ENCODE measurements at regions not wholly inside any gene's neighbourhood (a gene's known extent, or its start where the extent isn't known, plus 50 kb on each side); places are given as distances from the start of the nearest gene placed in this dataset.

DNA sequence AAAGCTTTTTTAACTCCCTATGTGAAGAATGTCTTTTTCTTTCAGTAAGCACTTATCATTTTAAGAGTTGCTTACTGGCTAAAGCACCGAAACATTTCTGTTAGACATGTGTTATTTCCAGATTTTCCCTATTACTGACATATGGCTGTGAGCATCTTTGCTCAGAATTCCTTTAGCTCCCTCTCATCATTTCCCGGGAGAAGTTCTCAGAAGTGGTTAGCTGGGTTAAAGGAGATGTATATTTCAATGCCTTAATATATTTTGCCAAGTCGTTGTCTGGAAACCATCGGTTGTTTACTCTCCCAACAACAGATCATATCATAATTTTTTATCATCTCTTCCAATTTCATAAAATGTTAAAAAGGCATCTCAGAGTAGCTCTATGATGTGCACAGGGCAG lies 396.5 kb downstream of the OCA2 start:
- no peak overlapping the region for H3K4me2 ChIP-seq (ENCODE audit: insufficient read depth, low read length)
- ChIA-PET CTCF (ENCODE audit: low intra/inter-chr PET ratio) (no interaction called here), POLR2A (no interaction called here)
- peaks cover 0 to 14% of the 10 kb centered on the region in 2 experiments; a peak in 4 of 5 replicates for H3K27me3 ChIP-seq (ENCODE audit: control insufficient read depth in 2 of 2, insufficient read depth in 2 of 2, low read length in 2 of 2)
- no peak for FAIRE-seq
- WGBS (ENCODE audit: insufficient coverage, low coverage, missing lambda C conversion rate) = 4% methylated on average over 4 of the region's 4 CpGs
- H4K20me1 ChIP-seq (replicated peaks; ENCODE audit: control insufficient read depth, insufficient read depth, low read length) = no peaks in the 10 kb centered on the region
- no peaks in the 10 kb centered on the region for H3K79me2 ChIP-seq (ENCODE audit: control insufficient read depth, insufficient read depth, low read length)
- no peaks in the 10 kb centered on the region for H3K9me1 ChIP-seq (ENCODE audit: control insufficient read depth, insufficient read depth, low read length)
- no peak for DNase-seq (ENCODE audit: extremely low read depth in 1 of 4, low spot score in 3 of 4)
- intact Hi-C loops (cut with micrococcal nuclease) = no loop called here
- no TSS peak for BruUV-seq (replicated peaks)
- TF ChIP-seq, protein P1, sequence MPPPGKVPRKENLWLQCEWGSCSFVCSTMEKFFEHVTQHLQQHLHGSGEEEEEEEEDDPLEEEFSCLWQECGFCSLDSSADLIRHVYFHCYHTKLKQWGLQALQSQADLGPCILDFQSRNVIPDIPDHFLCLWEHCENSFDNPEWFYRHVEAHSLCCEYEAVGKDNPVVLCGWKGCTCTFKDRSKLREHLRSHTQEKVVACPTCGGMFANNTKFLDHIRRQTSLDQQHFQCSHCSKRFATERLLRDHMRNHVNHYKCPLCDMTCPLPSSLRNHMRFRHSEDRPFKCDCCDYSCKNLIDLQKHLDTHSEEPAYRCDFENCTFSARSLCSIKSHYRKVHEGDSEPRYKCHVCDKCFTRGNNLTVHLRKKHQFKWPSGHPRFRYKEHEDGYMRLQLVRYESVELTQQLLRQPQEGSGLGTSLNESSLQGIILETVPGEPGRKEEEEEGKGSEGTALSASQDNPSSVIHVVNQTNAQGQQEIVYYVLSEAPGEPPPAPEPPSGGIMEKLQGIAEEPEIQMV (tag; conservative IDR thresholded peaks at IDR 0.05; ENCODE audit: low read depth) = no peak
- TF ChIP-seq SMC3 (conservative IDR thresholded peaks at IDR 0.05; ENCODE audit: insufficient read depth, low read depth, low read length) = no peak
- TF ChIP-seq ZNF57 (CRISPR knock-in tag; IDR thresholded peaks at IDR 0.05) = no peak
- no peak for TF ChIP-seq NFRKB (IDR thresholded peaks at IDR 0.05; ENCODE audit: low read depth)
- TF ChIP-seq, protein P2, sequence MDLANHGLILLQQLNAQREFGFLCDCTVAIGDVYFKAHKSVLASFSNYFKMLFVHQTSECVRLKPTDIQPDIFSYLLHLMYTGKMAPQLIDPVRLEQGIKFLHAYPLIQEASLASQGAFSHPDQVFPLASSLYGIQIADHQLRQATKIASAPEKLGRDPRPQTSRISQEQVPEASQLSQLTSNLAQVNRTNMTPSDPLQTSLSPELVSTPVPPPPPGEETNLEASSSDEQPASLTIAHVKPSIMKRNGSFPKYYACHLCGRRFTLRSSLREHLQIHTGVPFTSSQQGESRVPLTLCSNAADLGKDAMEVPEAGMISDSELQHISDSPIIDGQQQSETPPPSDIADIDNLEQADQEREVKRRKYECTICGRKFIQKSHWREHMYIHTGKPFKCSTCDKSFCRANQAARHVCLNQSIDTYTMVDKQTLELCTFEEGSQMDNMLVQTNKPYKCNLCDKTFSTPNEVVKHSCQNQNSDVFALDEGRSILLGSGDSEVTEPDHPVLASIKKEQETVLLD (IDR thresholded peaks at IDR 0.05) = no peak
- TF ChIP-seq ZNF184 (CRISPR knock-in tag; IDR thresholded peaks at IDR 0.05) = no peak
- no peak for TF ChIP-seq RFX5 (IDR thresholded peaks at IDR 0.05; ENCODE audit: low read depth, low read length)
- TF ChIP-seq, protein P3, sequence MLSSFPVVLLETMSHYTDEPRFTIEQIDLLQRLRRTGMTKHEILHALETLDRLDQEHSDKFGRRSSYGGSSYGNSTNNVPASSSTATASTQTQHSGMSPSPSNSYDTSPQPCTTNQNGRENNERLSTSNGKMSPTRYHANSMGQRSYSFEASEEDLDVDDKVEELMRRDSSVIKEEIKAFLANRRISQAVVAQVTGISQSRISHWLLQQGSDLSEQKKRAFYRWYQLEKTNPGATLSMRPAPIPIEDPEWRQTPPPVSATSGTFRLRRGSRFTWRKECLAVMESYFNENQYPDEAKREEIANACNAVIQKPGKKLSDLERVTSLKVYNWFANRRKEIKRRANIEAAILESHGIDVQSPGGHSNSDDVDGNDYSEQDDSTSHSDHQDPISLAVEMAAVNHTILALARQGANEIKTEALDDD (IDR thresholded peaks at IDR 0.05) = no peak
- no peak for TF ChIP-seq HEY1 (CRISPR knock-in tag; IDR thresholded peaks at IDR 0.05; ENCODE audit: borderline replicate concordance)
- no peak for TF ChIP-seq THRAP3 (IDR thresholded peaks at IDR 0.05; ENCODE audit: borderline replicate concordance)
- TF ChIP-seq FOS (IDR thresholded peaks at IDR 0.05; ENCODE audit: extremely low read depth, insufficient read length) = no peak
- no peak for TF ChIP-seq KAT2B (IDR thresholded peaks at IDR 0.05; ENCODE audit: low read depth, low read length)
- no peak for TF ChIP-seq ZNF41 (CRISPR knock-in tag; conservative IDR thresholded peaks at IDR 0.05)
- no peak for TF ChIP-seq ETV5 (CRISPR knock-in tag; IDR thresholded peaks at IDR 0.05; ENCODE audit: low read depth)
- no peak overlapping the region for H2AFZ ChIP-seq (ENCODE audit: low read depth, low read length)
- in situ Hi-C loops (cut with MboI) = no loop called here
- no peak overlapping the region for H3K27ac ChIP-seq (ENCODE audit: extremely low read depth, low read depth, low read length)
- no peak overlapping the region for H3K4me3 ChIP-seq
- H3K9ac ChIP-seq (ENCODE audit: insufficient read depth in 1 of 2, low read depth in 2 of 2, low read length in 2 of 2) = no peak overlapping the region
- ATAC-seq = no peak
- no peaks in the 10 kb centered on the region for H3K9me3 ChIP-seq (replicated peaks; ENCODE audit: control insufficient read depth, insufficient read depth, low read depth, low read length)
- no peaks in the 10 kb centered on the region for H3K36me3 ChIP-seq (ENCODE audit: control insufficient read depth, insufficient read depth, low read length)
- H3K4me1 ChIP-seq (replicated peaks in 1 of 2; ENCODE audit: control insufficient read depth in 2 of 2, insufficient read depth in 2 of 2, low read length in 2 of 2) = no peaks in the 10 kb centered on the region; a peak in 1 of 5 replicates
